Hematopoietic multipotent progenitor cell treated with erythropoietin and hydrocortisone succinate and interleukin-3 and kit ligand, for 8 days (in vitro differentiated cells): ENCODE measurements at regions not wholly inside any gene's neighbourhood (a gene's known extent, or its start where the extent isn't known, plus 50 kb on each side); places are given as distances from the start of the nearest gene placed in this dataset.

ENCODE experiments used
- DNase-seq: peaks from one replicate; pipeline ENCODE4 v3.0.0-alpha.2; 2015

GRCh38 chr17:79520167-79521165, 90.4 kb downstream of the RBFOX3 start:
- no peak for DNase-seq

GRCh38 chr17:79519601-79520000, 91.2 kb downstream of the RBFOX3 start:
- DNase-seq = no peak

- DNase-seq = no peak
These were observed 92.0 kb downstream of the RBFOX3 start for GRCh38 chr17:79518585-79519523.

GRCh38 chr17:79517827-79518584, 92.8 kb downstream of the RBFOX3 start:
- no peak for DNase-seq

GRCh38 chr17:79515646-79516571, 94.9 kb downstream of the RBFOX3 start:
- no peak for DNase-seq

- DNase-seq = no peak
These were observed 95.7 kb downstream of the RBFOX3 start for GRCh38 chr17:79515110-79515509.

GRCh38 chr17:79513820-79514535, 96.9 kb downstream of the RBFOX3 start:
- DNase-seq = no peak

GRCh38 chr17:79513206-79513605, 97.6 kb downstream of the RBFOX3 start:
- no peak for DNase-seq

GRCh38 chr17:79511471-79511870, 99.4 kb downstream of the RBFOX3 start:
- no peak for DNase-seq

- no peak for DNase-seq
These were observed 100.8 kb downstream of the RBFOX3 start for GRCh38 chr17:79510071-79510470.

- no peak for DNase-seq
These were observed 101.4 kb downstream of the RBFOX3 start for GRCh38 chr17:79509490-79509889.

- no peak for DNase-seq
These were observed 101.8 kb downstream of the RBFOX3 start for GRCh38 chr17:79509008-79509407.

GRCh38 chr17:79508291-79508716, 102.5 kb downstream of the RBFOX3 start:
- no peak for DNase-seq

GRCh38 chr17:79506955-79507354, 103.9 kb downstream of the RBFOX3 start:
- no peak for DNase-seq

GRCh38 chr17:79506150-79506870, 104.5 kb downstream of the RBFOX3 start:
- no peak for DNase-seq

GRCh38 chr17:79505199-79505598, 105.7 kb downstream of the RBFOX3 start:
- no peak for DNase-seq

- no peak for DNase-seq
These were observed 106.7 kb downstream of the RBFOX3 start for GRCh38 chr17:79504181-79504605.

GRCh38 chr17:79503126-79503839, 107.6 kb downstream of the RBFOX3 start:
- DNase-seq = no peak

GRCh38 chr17:79501910-79502309, 108.9 kb downstream of the RBFOX3 start:
- DNase-seq = no peak
